C4-2B (cell line): ENCODE measurements at regions not wholly inside any gene's neighbourhood (a gene's known extent, or its start where the extent isn't known, plus 50 kb on each side); places are given as distances from the start of the nearest gene placed in this dataset.

ENCODE experiments used
- H3K27ac ChIP-seq: fragments of 450-650 bp; 2 replicates; pipeline ENCODE4 v1.5.1; 2017
- ZFX ChIP-seq: fragments of 450-650 bp; IDR thresholded peaks from 2 replicates; pipeline ENCODE4 v1.6.1; 2017
- TF ChIP-seq, protein P1 (sequence below): fragments of 450-650 bp; conservative IDR thresholded peaks from 2 replicates; pipeline ENCODE4 v1.5.1; 2017; ENCODE audit warnings: mild to moderate bottlenecking

DNA sequence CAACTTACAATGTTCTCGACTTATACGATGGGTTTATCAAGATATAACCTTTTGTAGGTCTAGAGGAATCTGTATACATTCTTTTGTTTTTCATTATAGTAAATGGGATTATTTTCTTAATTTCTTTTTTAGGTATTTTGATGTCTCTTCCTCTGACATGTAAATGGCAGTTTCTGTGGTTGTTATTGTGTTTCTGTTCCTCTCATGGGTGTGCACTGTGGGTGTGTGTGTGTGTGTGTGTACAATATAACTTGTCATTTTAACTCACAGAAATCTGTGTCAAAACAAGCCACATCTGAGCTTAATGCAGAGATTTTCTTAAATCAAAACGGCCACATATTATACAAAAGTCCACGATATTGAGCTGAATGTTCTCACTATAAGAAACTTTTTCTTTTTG lies 1300.8 kb upstream of the B3GALT2 start:
- TF ChIP-seq, protein P1, sequence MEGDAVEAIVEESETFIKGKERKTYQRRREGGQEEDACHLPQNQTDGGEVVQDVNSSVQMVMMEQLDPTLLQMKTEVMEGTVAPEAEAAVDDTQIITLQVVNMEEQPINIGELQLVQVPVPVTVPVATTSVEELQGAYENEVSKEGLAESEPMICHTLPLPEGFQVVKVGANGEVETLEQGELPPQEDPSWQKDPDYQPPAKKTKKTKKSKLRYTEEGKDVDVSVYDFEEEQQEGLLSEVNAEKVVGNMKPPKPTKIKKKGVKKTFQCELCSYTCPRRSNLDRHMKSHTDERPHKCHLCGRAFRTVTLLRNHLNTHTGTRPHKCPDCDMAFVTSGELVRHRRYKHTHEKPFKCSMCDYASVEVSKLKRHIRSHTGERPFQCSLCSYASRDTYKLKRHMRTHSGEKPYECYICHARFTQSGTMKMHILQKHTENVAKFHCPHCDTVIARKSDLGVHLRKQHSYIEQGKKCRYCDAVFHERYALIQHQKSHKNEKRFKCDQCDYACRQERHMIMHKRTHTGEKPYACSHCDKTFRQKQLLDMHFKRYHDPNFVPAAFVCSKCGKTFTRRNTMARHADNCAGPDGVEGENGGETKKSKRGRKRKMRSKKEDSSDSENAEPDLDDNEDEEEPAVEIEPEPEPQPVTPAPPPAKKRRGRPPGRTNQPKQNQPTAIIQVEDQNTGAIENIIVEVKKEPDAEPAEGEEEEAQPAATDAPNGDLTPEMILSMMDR, result no peak
- TF ChIP-seq ZFX, result no peak
- no peak overlapping the region for H3K27ac ChIP-seq

DNA sequence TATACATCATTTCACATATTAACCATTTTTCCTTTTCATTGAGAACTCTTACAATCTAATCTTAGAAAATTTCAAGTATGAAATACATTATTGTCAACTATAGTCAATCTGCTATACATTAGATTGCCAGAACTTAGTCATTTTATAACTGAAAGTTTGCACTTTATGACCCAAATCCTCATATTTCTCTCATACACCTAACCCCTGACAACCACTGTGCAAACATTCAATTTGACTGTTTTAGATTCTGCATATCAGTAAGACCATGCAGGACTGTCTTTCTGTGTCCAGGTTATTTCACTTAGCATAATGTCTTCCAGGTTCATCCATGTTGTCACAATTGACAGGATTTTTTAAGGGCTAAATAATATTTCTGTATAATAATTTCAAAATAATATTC lies 1299.0 kb upstream of the B3GALT2 start:
- no peak overlapping the region for H3K27ac ChIP-seq
- TF ChIP-seq, protein P1, result no peak
- no peak for TF ChIP-seq ZFX

DNA sequence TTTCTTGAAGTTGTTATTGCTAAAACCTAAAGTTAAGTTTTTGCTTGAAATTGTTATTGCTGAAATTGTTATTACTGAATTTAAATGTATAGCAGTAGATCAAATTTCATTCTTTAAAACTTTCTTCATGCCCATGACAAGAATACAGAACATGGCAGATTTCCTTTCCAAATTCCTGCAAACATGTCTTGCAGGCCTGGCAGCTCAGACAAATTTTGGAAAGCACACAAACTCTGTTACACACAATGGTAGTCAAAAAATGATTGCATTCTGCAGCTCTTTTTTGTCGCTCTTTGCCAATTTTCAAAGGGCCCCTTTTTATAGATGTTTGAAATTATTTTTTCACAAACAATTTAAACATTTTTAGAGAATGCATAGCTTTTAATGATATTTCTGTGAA lies 1292.3 kb upstream of the B3GALT2 start:
- TF ChIP-seq, protein P1, result no peak
- no peak for TF ChIP-seq ZFX
- no peak overlapping the region for H3K27ac ChIP-seq

DNA sequence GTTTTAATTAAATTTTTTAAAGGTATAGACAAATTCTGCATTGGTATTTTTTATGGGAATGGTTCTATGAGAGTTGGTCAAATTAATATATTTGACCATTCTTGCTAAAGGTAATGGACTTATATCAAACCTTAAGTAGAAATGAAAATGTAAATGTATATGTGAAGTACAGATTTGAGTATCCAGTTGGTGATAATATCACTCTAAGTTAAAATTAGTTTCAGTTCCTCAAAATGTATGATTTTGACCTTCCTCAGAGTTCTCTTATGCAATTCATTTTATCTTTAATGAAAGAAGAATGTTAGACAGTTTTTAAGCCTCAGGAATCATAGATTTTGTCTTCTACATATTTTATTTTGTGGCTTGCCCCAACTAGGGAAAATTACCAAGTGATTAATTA lies 1291.5 kb upstream of the B3GALT2 start:
- H3K27ac ChIP-seq, result no peak overlapping the region
- TF ChIP-seq, protein P1, result no peak
- no peak for TF ChIP-seq ZFX

DNA sequence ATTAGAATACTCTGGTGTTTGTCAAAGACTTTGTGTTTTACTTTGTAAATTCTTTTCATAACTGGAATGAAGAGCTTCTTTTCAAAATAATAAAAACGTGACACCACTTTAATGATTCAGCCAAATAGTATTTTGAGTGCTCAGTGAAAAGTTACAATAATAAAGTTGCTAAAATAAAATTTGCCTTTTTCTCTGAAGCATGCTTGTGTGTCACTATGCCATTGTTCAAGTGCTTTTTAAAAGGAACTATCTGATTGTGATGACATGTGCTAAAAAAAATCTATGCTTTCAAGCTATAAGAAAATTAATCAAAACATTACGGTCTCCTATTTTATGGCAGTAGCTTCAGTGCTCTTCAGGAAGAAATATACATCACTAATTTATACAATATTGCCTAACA lies 1290.5 kb upstream of the B3GALT2 start:
- H3K27ac ChIP-seq, result no peak overlapping the region

DNA sequence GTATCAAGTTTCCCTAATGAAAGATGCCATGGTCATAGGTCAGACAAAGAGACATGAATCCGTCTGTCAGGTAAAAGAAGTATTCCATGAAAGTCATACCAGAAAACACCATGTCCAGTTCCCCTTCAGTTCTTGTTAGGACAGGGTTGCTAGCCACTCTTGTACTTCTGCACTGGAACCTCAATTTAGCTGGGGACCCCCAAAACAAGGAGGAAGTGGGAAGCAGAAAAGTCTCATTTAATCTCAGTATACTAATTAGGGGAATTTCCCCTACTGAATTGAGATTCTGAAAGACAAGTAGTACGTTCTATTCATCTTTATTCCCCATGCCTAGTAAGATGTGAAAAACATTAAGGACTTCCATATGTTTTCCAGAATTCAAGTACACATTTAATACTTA lies 1289.9 kb upstream of the B3GALT2 start:
- no peak overlapping the region for H3K27ac ChIP-seq
- TF ChIP-seq ZFX, result no peak
- TF ChIP-seq, protein P1, result no peak

More for the DNA sequence above, 1290.5 kb upstream of the B3GALT2 start:
- TF ChIP-seq, protein P1, result no peak
- TF ChIP-seq ZFX, result no peak

DNA sequence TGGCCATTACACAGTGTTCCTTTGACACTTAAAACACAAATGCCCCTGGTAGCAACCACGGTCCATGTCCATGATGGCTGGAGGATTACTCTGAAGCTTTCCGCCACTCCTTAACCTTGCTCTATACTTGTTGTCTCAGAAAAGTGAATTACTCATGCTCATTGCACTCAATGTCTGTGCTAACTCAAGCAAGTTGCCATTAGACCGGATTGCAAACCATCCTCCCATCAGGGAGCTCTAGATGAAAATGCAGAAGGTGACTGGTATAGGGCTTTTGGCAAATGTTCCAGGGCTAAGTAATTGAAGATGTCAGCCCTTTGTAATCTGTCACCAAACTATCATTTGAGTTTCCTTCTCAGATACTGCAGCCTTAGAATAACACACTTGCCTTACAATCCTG lies 1288.3 kb upstream of the B3GALT2 start:
- no peak for TF ChIP-seq ZFX
- TF ChIP-seq, protein P1, result no peak
- H3K27ac ChIP-seq, result no peak overlapping the region
